Peyer's patch (tissue), 4 donors: ENCODE measurements at regions not wholly inside any gene's neighbourhood (a gene's known extent, or its start where the extent isn't known, plus 50 kb on each side); places are given as distances from the start of the nearest gene placed in this dataset.
"Not testable (repeated sequence)": the region's sequence is repeated elsewhere in the genome, so short reads cannot be mapped to it uniquely, and the experiment has no call there.

Experiments
- DNase-seq, 3 donors: peaks; one replicate each; pipeline ENCODE4 v3.0.0-alpha.2; 2017 to 2019
- H3K27ac ChIP-seq, 4 donors: fragments of 200-600 bp; sonication (generic); one replicate each; pipeline ENCODE4 v1.5.1; 2016 to 2019
- H3K27me3 ChIP-seq, 2 donors: fragments of 200-600 bp; sonication (generic); one replicate each; pipeline ENCODE4 v1.5.1; 2019
- H3K36me3 ChIP-seq, 3 donors: fragments of 200-600 bp; sonication (generic); one replicate each; pipeline ENCODE4 v1.5.1; 2016 to 2019
- H3K4me1 ChIP-seq, 4 donors: fragments of 200-600 bp; sonication (generic); one replicate each; pipeline ENCODE4 v1.5.1; 2016 to 2019
- H3K4me3 ChIP-seq, 4 donors: fragments of 200-600 bp; sonication (generic); 1 replicate in 3 of 4; 2 replicates in 1 of 4; pipeline ENCODE4 v1.5.1; 2016 to 2019; ENCODE audit warnings: mild to moderate bottlenecking in 1 of 4
- H3K9me3 ChIP-seq, 4 donors: fragments of 200-600 bp; sonication (generic); one replicate each; pipeline ENCODE4 v1.5.1; 2016 to 2019; ENCODE audit warnings: mild to moderate bottlenecking in 1 of 4
- CTCF ChIP-seq, 6 experiments: fragments of 450-650 bp in 4 of 6; fragments of 200-600 bp in 2 of 6; sonication (generic) in 1 of 6; IDR thresholded peaks; one replicate each; pipeline ENCODE4 v1.5.1; 2017 to 2019; ENCODE audit warnings: antibody characterized with exemption in 6 of 6, mild to moderate bottlenecking in 3 of 6, moderate library complexity in 1 of 6
- POLR2A ChIP-seq, 2 donors: fragments of 450-650 bp; IDR thresholded peaks; one replicate each; pipeline ENCODE4 v1.5.1; 2017; ENCODE audit warnings: antibody characterized with exemption in 2 of 2, mild to moderate bottlenecking in 2 of 2, moderate library complexity in 2 of 2

- no peaks in the 10 kb centered on the region for H3K4me1 ChIP-seq
Observed at GRCh38 chr15:62869116-62869515, 173.4 kb upstream of the TPM1 start.

GRCh38 chr15:62870216-62870615 lies 172.3 kb upstream of the TPM1 start:
- TF ChIP-seq CTCF (IDR thresholded peaks at IDR 0.05), result no peak
- no peak for TF ChIP-seq POLR2A (IDR thresholded peaks at IDR 0.05)
- no peak overlapping the region for H3K4me3 ChIP-seq
- H3K27ac ChIP-seq, result no peak overlapping the region
- no peaks in the 10 kb centered on the region for H3K36me3 ChIP-seq
- H3K9me3 ChIP-seq, result no peaks in the 10 kb centered on the region
- no peaks in the 10 kb centered on the region for H3K27me3 ChIP-seq
- DNase-seq, result no peak
- H3K4me1 ChIP-seq, result no peaks in the 10 kb centered on the region

More at GRCh38 chr15:62869116-62869515, 173.4 kb upstream of the TPM1 start:
- TF ChIP-seq CTCF (IDR thresholded peaks at IDR 0.05) (no peak), POLR2A (IDR thresholded peaks at IDR 0.05) (no peak)
- H3K4me3 ChIP-seq, result no peak overlapping the region
- H3K36me3 ChIP-seq, result no peaks in the 10 kb centered on the region
- H3K27ac ChIP-seq, result peak overlapping the region in 1 of 4 donors; percentile 62
- no peaks in the 10 kb centered on the region for H3K27me3 ChIP-seq
- H3K9me3 ChIP-seq, result no peaks in the 10 kb centered on the region
- no peak for DNase-seq

GRCh38 chr15:62870701-62871100 lies 171.8 kb upstream of the TPM1 start:
- not testable (repeated sequence) for H3K4me3 ChIP-seq, DNase-seq, H3K36me3 ChIP-seq, H3K4me1 ChIP-seq, H3K9me3 ChIP-seq, H3K27ac ChIP-seq, H3K27me3 ChIP-seq

GRCh38 chr15:62873203-62873602 lies 169.3 kb upstream of the TPM1 start:
- no peaks in the 10 kb centered on the region for H3K36me3 ChIP-seq
- no peaks in the 10 kb centered on the region for H3K9me3 ChIP-seq
- DNase-seq, result no peak
- peaks cover 0 to 7% (median 0%) of the 10 kb centered on the region in 4 donors for H3K4me1 ChIP-seq
- H3K4me3 ChIP-seq, result no peak overlapping the region
- peak overlapping the region in 1 of 4 donors; percentile 63 for H3K27ac ChIP-seq
- H3K27me3 ChIP-seq, result no peaks in the 10 kb centered on the region
- TF ChIP-seq CTCF (IDR thresholded peaks at IDR 0.05) (no peak), POLR2A (IDR thresholded peaks at IDR 0.05) (no peak)

- peak overlapping the region in 1 of 4 donors; percentile 63 for H3K27ac ChIP-seq
- no peaks in the 10 kb centered on the region for H3K9me3 ChIP-seq
- peaks cover 0 to 7% (median 0%) of the 10 kb centered on the region in 4 donors for H3K4me1 ChIP-seq
- no peaks in the 10 kb centered on the region for H3K27me3 ChIP-seq
- H3K4me3 ChIP-seq, result no peak overlapping the region
- no peak for DNase-seq
- no peaks in the 10 kb centered on the region for H3K36me3 ChIP-seq
- TF ChIP-seq CTCF (IDR thresholded peaks at IDR 0.05) (no peak), POLR2A (IDR thresholded peaks at IDR 0.05) (no peak)
Observed at GRCh38 chr15:62874064-62874463, 168.5 kb upstream of the TPM1 start.

- Histone ChIP-seq H3K27me3 (no peaks in the 10 kb centered on the region), H3K27ac (peak overlapping the region in 1 of 4 donors; percentile 63), H3K36me3 (no peaks in the 10 kb centered on the region), H3K4me1 (peaks cover 0 to 7% (median 0%) of the 10 kb centered on the region in 4 donors), H3K4me3 (peak overlapping the region in 1 of 4 donors; percentile 8), H3K9me3 (no peaks in the 10 kb centered on the region)
- no peak for TF ChIP-seq POLR2A (IDR thresholded peaks at IDR 0.05)
- DNase-seq, result no peak
Observed at GRCh38 chr15:62874959-62875625, 167.5 kb upstream of the TPM1 start.

GRCh38 chr15:62875626-62876021 lies 166.9 kb upstream of the TPM1 start:
- Histone ChIP-seq H3K27ac (peak overlapping the region in 1 of 4 donors; percentile 63), H3K27me3 (no peaks in the 10 kb centered on the region), H3K36me3 (no peaks in the 10 kb centered on the region), H3K4me1 (peaks cover 0 to 7% (median 0%) of the 10 kb centered on the region in 4 donors), H3K4me3 (no peak overlapping the region), H3K9me3 (no peaks in the 10 kb centered on the region)
- TF ChIP-seq POLR2A (IDR thresholded peaks at IDR 0.05), result no peak
- no peak for TF ChIP-seq CTCF (IDR thresholded peaks at IDR 0.05)
- no peak for DNase-seq
